RKO (cell line): ENCODE measurements at regions not wholly inside any gene's neighbourhood (a gene's known extent, or its start where the extent isn't known, plus 50 kb on each side); places are given as distances from the start of the nearest gene placed in this dataset.
A peak's percentile ranks its signal among the peaks of the same experiment; 100 is the strongest.
"Not testable (repeated sequence)": the region's sequence is repeated elsewhere in the genome, so short reads cannot be mapped to it uniquely, and the experiment has no call there.

ENCODE experiments used
- DNase-seq: peaks from one replicate; pipeline ENCODE4 v3.0.0-alpha.2; 2016; ENCODE audit warnings: low spot score

GRCh38 chr18:14460364-14460763, 83.0 kb downstream of the POTEC start:
- not testable (repeated sequence) for DNase-seq

GRCh38 chr18:14459826-14460225, 83.6 kb downstream of the POTEC start:
- DNase-seq, result not testable (repeated sequence)

GRCh38 chr18:14458009-14458945, 85.1 kb downstream of the POTEC start:
- not testable (repeated sequence) for DNase-seq

GRCh38 chr18:14450637-14451009, 92.8 kb downstream of the POTEC start:
- DNase-seq, result not testable (repeated sequence)

GRCh38 chr18:14449995-14450636, 93.3 kb downstream of the POTEC start:
- DNase-seq, result peak; percentile 2

- DNase-seq, result not testable (repeated sequence)
These were observed 94.3 kb downstream of the POTEC start for GRCh38 chr18:14449062-14449461.

GRCh38 chr18:14447715-14448114, 95.7 kb downstream of the POTEC start:
- DNase-seq, result not testable (repeated sequence)

GRCh38 chr18:14435460-14435859, 107.9 kb downstream of the POTEC start:
- not testable (repeated sequence) for DNase-seq

GRCh38 chr18:14432371-14432770, 111.0 kb downstream of the POTEC start:
- not testable (repeated sequence) for DNase-seq

- DNase-seq, result peak; percentile 68
These were observed 112.3 kb downstream of the POTEC start for GRCh38 chr18:14431031-14431521.

- DNase-seq, result not testable (repeated sequence)
These were observed 127.6 kb downstream of the POTEC start for GRCh38 chr18:14415806-14416205.

GRCh38 chr18:14415399-14415798, 128.0 kb downstream of the POTEC start:
- DNase-seq, result not testable (repeated sequence)

GRCh38 chr18:14395533-14395932, 147.9 kb downstream of the POTEC start:
- DNase-seq, result peak; percentile 12

GRCh38 chr18:14393563-14394103, 149.8 kb downstream of the POTEC start:
- DNase-seq, result not testable (repeated sequence)

GRCh38 chr18:14392604-14393003, 150.8 kb downstream of the POTEC start:
- DNase-seq, result not testable (repeated sequence)

GRCh38 chr18:14384961-14385360, 158.4 kb downstream of the POTEC start:
- not testable (repeated sequence) for DNase-seq

GRCh38 chr18:14382666-14383065, 160.7 kb downstream of the POTEC start:
- not testable (repeated sequence) for DNase-seq

GRCh38 chr18:14379489-14379888, 163.9 kb downstream of the POTEC start:
- not testable (repeated sequence) for DNase-seq

GRCh38 chr18:14378376-14378775, 165.0 kb downstream of the POTEC start:
- DNase-seq, result not testable (repeated sequence)

GRCh38 chr18:14361346-14361745, 182.1 kb downstream of the POTEC start:
- not testable (repeated sequence) for DNase-seq

- DNase-seq, result not testable (repeated sequence)
These were observed 185.7 kb downstream of the POTEC start for GRCh38 chr18:14357553-14358297.

- not testable (repeated sequence) for DNase-seq
These were observed 201.2 kb downstream of the POTEC start for GRCh38 chr18:14342170-14342569.
